OCI-LY7 (cell line): ENCODE measurements at regions not wholly inside any gene's neighbourhood (a gene's known extent, or its start where the extent isn't known, plus 50 kb on each side); places are given as distances from the start of the nearest gene placed in this dataset.

Experiments used
- BruUV-seq: library from RNA; stranded (reverse); fragments of 400-500 nt; replicated peaks from 2 replicates; lab custom pipeline; 2021; lab: Mats Ljungman, UMichigan
- CTCF ChIA-PET: fragments of 300-600 bp; sonication (Branson Sonifier 250); formaldehyde crosslinking; loops from one replicate; lab custom pipeline; 2022; ENCODE audit warnings: antibody characterized with exemption; ENCODE audit not compliant: unreplicated experiment; lab: Charles Lee
- POLR2A ChIA-PET: fragments of 300-600 bp; sonication (Branson Sonifier 250); formaldehyde crosslinking; loops from one replicate; lab custom pipeline; 2022; ENCODE audit warnings: antibody characterized with exemption; lab: Charles Lee
- DNase-seq: peaks from one replicate; pipeline ENCODE4 v3.0.0-alpha.2; 2015; ENCODE audit warnings: low spot score
- H2AFZ ChIP-seq: fragments of 200-600 bp; sonication (generic), shearing (Covaris generic); 2 replicates; pipeline ENCODE4 v1.6.1; 2014; ENCODE audit warnings: mild to moderate bottlenecking, antibody characterized with exemption, low read length, moderate library complexity
- H3K27ac ChIP-seq: fragments of 200-600 bp; sonication (generic); 2 replicates; pipeline ENCODE4 v1.5.1; 2014; ENCODE audit warnings: mixed run types, low read depth, mild to moderate bottlenecking, moderate library complexity, low read length, inconsistent platforms; ENCODE audit not compliant: poor library complexity, severe bottlenecking
- H3K36me3 ChIP-seq: fragments of 200-600 bp; sonication (generic); 2 replicates; pipeline ENCODE4 v1.6.1; 2014; ENCODE audit warnings: mild to moderate bottlenecking, antibody characterized with exemption, low read length, moderate library complexity, mixed read lengths; ENCODE audit not compliant: insufficient read depth
- H3K4me1 ChIP-seq: fragments of 200-600 bp; sonication (generic); 2 replicates; pipeline ENCODE4 v1.5.1; 2014; ENCODE audit warnings: mild to moderate bottlenecking, low read length; ENCODE audit not compliant: insufficient read depth, poor library complexity, severe bottlenecking
- H3K4me2 ChIP-seq: fragments of 200-600 bp; sonication (generic); 2 replicates; pipeline ENCODE4 v1.6.1; 2014; ENCODE audit warnings: mild to moderate bottlenecking, low read length
- H3K4me3 ChIP-seq: fragments of 200-600 bp; sonication (generic); 2 replicates; pipeline ENCODE4 v1.5.1; 2014; ENCODE audit warnings: mild to moderate bottlenecking, low read depth, low read length; ENCODE audit not compliant: poor library complexity, severe bottlenecking
- H3K79me2 ChIP-seq: fragments of 200-600 bp; sonication (generic); 2 replicates; pipeline ENCODE4 v1.6.1; 2016; ENCODE audit warnings: low read depth, mild to moderate bottlenecking, low read length, moderate library complexity, mixed read lengths; ENCODE audit not compliant: insufficient read depth
- H3K9me2 ChIP-seq: fragments of 200-600 bp; sonication (generic); 2 replicates; pipeline ENCODE4 v1.6.1; 2016; ENCODE audit warnings: mild to moderate bottlenecking, low read length, mixed read lengths; ENCODE audit not compliant: insufficient read depth
- H3K9me3 ChIP-seq: fragments of 200-600 bp; sonication (generic); 2 replicates; pipeline ENCODE4 v1.6.1; 2014; ENCODE audit warnings: mild to moderate bottlenecking, mixed run types, low read length, mixed read lengths
- H4K20me1 ChIP-seq: fragments of 200-600 bp; sonication (generic); 2 replicates; pipeline ENCODE4 v1.6.1; 2014; ENCODE audit warnings: mild to moderate bottlenecking, antibody characterized with exemption, low read length, moderate library complexity, mixed read lengths; ENCODE audit not compliant: insufficient read depth
- CTCF ChIP-seq: fragments of 200-600 bp; sonication (generic); conservative IDR thresholded peaks from 2 replicates; pipeline ENCODE4 v1.5.1; 2014; ENCODE audit warnings: mild to moderate bottlenecking, antibody characterized with exemption, low read length, moderate library complexity, mixed read lengths
- EZH2phosphoT487 ChIP-seq: fragments of 200-600 bp; sonication (generic); IDR thresholded peaks from 2 replicates; pipeline ENCODE4 v1.6.1; 2018; ENCODE audit warnings: low read depth, borderline replicate concordance, mild to moderate bottlenecking, mixed run types, antibody characterized with exemption, low read length, moderate library complexity, mixed read lengths
- intact Hi-C: fragments of 100-400 bp; cut with micrococcal nuclease; formaldehyde crosslinking; loops from one replicate; pipeline ENCODE4 v1.10.0; 2022; ENCODE audit not compliant: unreplicated experiment

- POLR2A ChIA-PET = no interaction called here
- no peaks in the 10 kb centered on the region for H4K20me1 ChIP-seq
- no peaks in the 10 kb centered on the region for H3K9me3 ChIP-seq
- intact Hi-C loops = no loop called here
- DNase-seq = no peak
- H3K36me3 ChIP-seq = no peaks in the 10 kb centered on the region
- H3K4me2 ChIP-seq = no peak overlapping the region
- no peaks in the 10 kb centered on the region for H3K79me2 ChIP-seq
- H3K9me2 ChIP-seq = no peaks in the 10 kb centered on the region
- H3K4me1 ChIP-seq = no peaks in the 10 kb centered on the region
- no peak overlapping the region for H3K27ac ChIP-seq
- H2AFZ ChIP-seq = no peak overlapping the region
- BruUV-seq = no TSS peak
- no peak overlapping the region for H3K4me3 ChIP-seq
- CTCF ChIA-PET = no interaction called here
- no peak for TF ChIP-seq CTCF
- TF ChIP-seq EZH2phosphoT487 = no peak
Observed at GRCh38 chrX:128436397-128437103, 384.3 kb upstream of the ACTRT1 start.

GRCh38 chrX:128425546-128425945 is 373.3 kb upstream of the ACTRT1 start:
- no peak overlapping the region for H3K4me2 ChIP-seq
- H3K9me3 ChIP-seq = no peaks in the 10 kb centered on the region
- BruUV-seq = no TSS peak
- no peaks in the 10 kb centered on the region for H4K20me1 ChIP-seq
- no peaks in the 10 kb centered on the region for H3K4me1 ChIP-seq
- H3K27ac ChIP-seq = no peak overlapping the region
- ChIA-PET POLR2A (no interaction called here), CTCF (no interaction called here)
- no peak for TF ChIP-seq EZH2phosphoT487
- TF ChIP-seq CTCF = no peak
- intact Hi-C loops = no loop called here
- no peaks in the 10 kb centered on the region for H3K9me2 ChIP-seq
- H3K4me3 ChIP-seq = no peak overlapping the region
- no peak overlapping the region for H2AFZ ChIP-seq
- H3K36me3 ChIP-seq = no peaks in the 10 kb centered on the region
- H3K79me2 ChIP-seq = no peaks in the 10 kb centered on the region
- no peak for DNase-seq

GRCh38 chrX:128408842-128409241 is 356.6 kb upstream of the ACTRT1 start:
- Histone ChIP-seq H4K20me1 (no peaks in the 10 kb centered on the region), H2AFZ (no peak overlapping the region), H3K9me2 (no peaks in the 10 kb centered on the region), H3K27ac (no peak overlapping the region), H3K4me1 (no peaks in the 10 kb centered on the region), H3K36me3 (no peaks in the 10 kb centered on the region), H3K4me3 (no peak overlapping the region), H3K9me3 (no peaks in the 10 kb centered on the region), H3K4me2 (no peak overlapping the region), H3K79me2 (no peaks in the 10 kb centered on the region)
- intact Hi-C loops = no loop called here
- ChIA-PET CTCF (no interaction called here), POLR2A (interaction anchor here (0.6 kb wide), 1 partner anchor 540 kb away, joined by 3 read pairs; no protein-coding TSS in a partner anchor)
- no TSS peak for BruUV-seq
- TF ChIP-seq EZH2phosphoT487 (no peak), CTCF (no peak)
- no peak for DNase-seq
